ENCODE measurements at regions not wholly inside any gene's neighbourhood (a gene's known extent, or its start where the extent isn't known, plus 50 kb on each side); places are given as distances from the start of the nearest gene placed in this dataset.

- Mint-ChIP-seq H3K27ac (ENCODE audit: low read depth, unreplicated experiment) (peak overlapping the region; percentile 52), H3K27me3 (ENCODE audit: insufficient read depth, unreplicated experiment) (no peaks in the 10 kb centered on the region), H3K36me3 (ENCODE audit: insufficient read depth, unreplicated experiment) (no peaks in the 10 kb centered on the region), H3K9me3 (ENCODE audit: unreplicated experiment) (peaks cover 7% of the 10 kb centered on the region), H3K4me1 (ENCODE audit: insufficient read depth, unreplicated experiment) (peaks cover 11% of the 10 kb centered on the region), H3K4me3 (ENCODE audit: unreplicated experiment) (no peak overlapping the region)
- ChIA-PET POLR2A (no interaction called here), CTCF (no interaction called here)
- intact Hi-C loops (cut with micrococcal nuclease) = no loop called here
- no peak for DNase-seq (ENCODE audit: unreplicated experiment)
- BruUV-seq (replicated peaks) = no TSS peak
- TF ChIP-seq CTCF (IDR thresholded peaks at IDR 0.05; ENCODE audit: unreplicated experiment) = no peak
Measured at GRCh38 chr4:32129967-32130366, 1409.8 kb downstream of the PCDH7 start.

- peaks cover 7% of the 10 kb centered on the region for H3K9me3 Mint-ChIP-seq (ENCODE audit: unreplicated experiment)
- POLR2A ChIA-PET = interaction anchor here (1.1 kb wide), 1 partner anchor 8 kb away, joined by 3 read pairs; no protein-coding TSS in a partner anchor
- DNase-seq (ENCODE audit: unreplicated experiment) = peak; percentile 69
- CTCF ChIA-PET = interaction anchor here (1.3 kb wide), 1 partner anchor 10 kb away, joined by 4 read pairs; no protein-coding TSS in a partner anchor
- TF ChIP-seq CTCF (IDR thresholded peaks at IDR 0.05; ENCODE audit: unreplicated experiment) = no peak
- H3K4me1 Mint-ChIP-seq (ENCODE audit: insufficient read depth, unreplicated experiment) = peaks cover 24% of the 10 kb centered on the region
- no peaks in the 10 kb centered on the region for H3K27me3 Mint-ChIP-seq (ENCODE audit: insufficient read depth, unreplicated experiment)
- no peaks in the 10 kb centered on the region for H3K36me3 Mint-ChIP-seq (ENCODE audit: insufficient read depth, unreplicated experiment)
- no peak overlapping the region for H3K4me3 Mint-ChIP-seq (ENCODE audit: unreplicated experiment)
- intact Hi-C loops (cut with micrococcal nuclease) = no loop called here
- BruUV-seq (replicated peaks) = no TSS peak
- H3K27ac Mint-ChIP-seq (ENCODE audit: low read depth, unreplicated experiment) = peak overlapping the region; percentile 98
Measured at GRCh38 chr4:32133141-32133540, 1413.0 kb downstream of the PCDH7 start.

- Mint-ChIP-seq H3K27me3 (ENCODE audit: insufficient read depth, unreplicated experiment) (no peaks in the 10 kb centered on the region), H3K27ac (ENCODE audit: low read depth, unreplicated experiment) (peak overlapping the region; percentile 98), H3K9me3 (ENCODE audit: unreplicated experiment) (peaks cover 7% of the 10 kb centered on the region), H3K36me3 (ENCODE audit: insufficient read depth, unreplicated experiment) (no peaks in the 10 kb centered on the region), H3K4me1 (ENCODE audit: insufficient read depth, unreplicated experiment) (peaks cover 24% of the 10 kb centered on the region), H3K4me3 (ENCODE audit: unreplicated experiment) (no peak overlapping the region)
- DNase-seq (ENCODE audit: unreplicated experiment) = no peak
- ChIA-PET CTCF (interaction anchor here (1.3 kb wide), 1 partner anchor 11 kb away, joined by 4 read pairs; no protein-coding TSS in a partner anchor), POLR2A (no interaction called here)
- TF ChIP-seq CTCF (IDR thresholded peaks at IDR 0.05; ENCODE audit: unreplicated experiment) = no peak
- no TSS peak for BruUV-seq (replicated peaks)
- intact Hi-C loops (cut with micrococcal nuclease) = no loop called here
Measured at GRCh38 chr4:32133734-32134133, 1413.6 kb downstream of the PCDH7 start.

GRCh38 chr4:32135642-32136041 lies 1415.5 kb downstream of the PCDH7 start:
- ChIA-PET POLR2A (interaction anchor here (0.7 to 1.3 kb wide), 3 partner anchors 12 to 161 kb away, joined by 3 read pairs; no protein-coding TSS in a partner anchor), CTCF (no interaction called here)
- H3K36me3 Mint-ChIP-seq (ENCODE audit: insufficient read depth, unreplicated experiment) = no peaks in the 10 kb centered on the region
- intact Hi-C loops (cut with micrococcal nuclease) = no loop called here
- H3K27ac Mint-ChIP-seq (ENCODE audit: low read depth, unreplicated experiment) = peak overlapping the region; percentile 98
- H3K4me1 Mint-ChIP-seq (ENCODE audit: insufficient read depth, unreplicated experiment) = peaks cover 31% of the 10 kb centered on the region
- no peak overlapping the region for H3K4me3 Mint-ChIP-seq (ENCODE audit: unreplicated experiment)
- no peaks in the 10 kb centered on the region for H3K27me3 Mint-ChIP-seq (ENCODE audit: insufficient read depth, unreplicated experiment)
- TF ChIP-seq CTCF (IDR thresholded peaks at IDR 0.05; ENCODE audit: unreplicated experiment) = no peak
- BruUV-seq (replicated peaks) = no TSS peak
- peak; percentile 80 for DNase-seq (ENCODE audit: unreplicated experiment)
- no peaks in the 10 kb centered on the region for H3K9me3 Mint-ChIP-seq (ENCODE audit: unreplicated experiment)

Data from MCF 10A (cell line).